Skeletal muscle tissue (tissue), 3 donors: ENCODE measurements at regions not wholly inside any gene's neighbourhood (a gene's known extent, or its start where the extent isn't known, plus 50 kb on each side); places are given as distances from the start of the nearest gene placed in this dataset.
"Not testable (repeated sequence)": the region's sequence is repeated elsewhere in the genome, so short reads cannot be mapped to it uniquely, and the experiment has no call there.

Experiments
- H3K27ac ChIP-seq: one replicate; pipeline ENCODE4 v1.7.0; 2013; ENCODE audit warnings: mild to moderate bottlenecking, low read depth, low read length, inconsistent platforms
- H3K27me3 ChIP-seq, 3 donors: one replicate each; pipeline ENCODE4 v1.7.0; 2013; ENCODE audit warnings: low read length in 3 of 3; ENCODE audit not compliant: control insufficient read depth in 3 of 3, insufficient read depth in 3 of 3
- H3K36me3 ChIP-seq, 3 donors: one replicate each; pipeline ENCODE4 v1.7.0; 2013; ENCODE audit warnings: low read length in 3 of 3; ENCODE audit not compliant: control insufficient read depth in 3 of 3, insufficient read depth in 3 of 3
- H3K4me1 ChIP-seq, 3 donors: one replicate each; pipeline ENCODE4 v1.7.0; 2013; ENCODE audit warnings: low read length in 3 of 3, mild to moderate bottlenecking in 3 of 3; ENCODE audit not compliant: control insufficient read depth in 3 of 3, insufficient read depth in 3 of 3
- H3K4me3 ChIP-seq, 3 donors: one replicate each; pipeline ENCODE4 v1.7.0; 2013; ENCODE audit warnings: low read length in 3 of 3
- H3K9ac ChIP-seq, 3 donors: one replicate each; pipeline ENCODE4 v1.7.0; 2013; ENCODE audit warnings: low read length in 3 of 3, mild to moderate bottlenecking in 3 of 3, moderate library complexity in 2 of 3, low read depth in 1 of 3
- H3K9me3 ChIP-seq, 3 donors: one replicate each; pipeline ENCODE4 v1.7.0; 2013; ENCODE audit warnings: low read length in 3 of 3; ENCODE audit not compliant: control insufficient read depth in 3 of 3
- donor health status: Osteomylitis.

- not testable (repeated sequence) for H3K36me3 ChIP-seq, H3K4me1 ChIP-seq, H3K27me3 ChIP-seq, H3K4me3 ChIP-seq, H3K9ac ChIP-seq, H3K27ac ChIP-seq, H3K9me3 ChIP-seq
Measured at GRCh38 chr7:68195642-68196041, 1199.0 kb downstream of the TYW1 start.

GRCh38 chr7:68200051-68200670 lies 1203.5 kb downstream of the TYW1 start:
- no peak overlapping the region for H3K9ac ChIP-seq
- H3K4me1 ChIP-seq, result no peaks in the 10 kb centered on the region
- H3K27ac ChIP-seq, result no peak overlapping the region
- peaks cover 0 to 4% (median 0%) of the 10 kb centered on the region in 3 donors for H3K9me3 ChIP-seq
- no peaks in the 10 kb centered on the region for H3K27me3 ChIP-seq
- H3K4me3 ChIP-seq, result no peak overlapping the region
- no peaks in the 10 kb centered on the region for H3K36me3 ChIP-seq

- no peak overlapping the region for H3K27ac ChIP-seq
- H3K4me3 ChIP-seq, result no peak overlapping the region
- no peaks in the 10 kb centered on the region for H3K9me3 ChIP-seq
- no peaks in the 10 kb centered on the region for H3K36me3 ChIP-seq
- no peaks in the 10 kb centered on the region for H3K27me3 ChIP-seq
- H3K4me1 ChIP-seq, result peaks cover 0 to 2% (median 0%) of the 10 kb centered on the region in 3 donors
- H3K9ac ChIP-seq, result no peak overlapping the region
Measured at GRCh38 chr7:68203251-68203650, 1206.6 kb downstream of the TYW1 start.

- Histone ChIP-seq H3K4me1 (peaks cover 0 to 2% (median 0%) of the 10 kb centered on the region in 3 donors), H3K9ac (no peak overlapping the region), H3K9me3 (no peaks in the 10 kb centered on the region), H3K4me3 (no peak overlapping the region), H3K36me3 (no peaks in the 10 kb centered on the region), H3K27me3 (no peaks in the 10 kb centered on the region), H3K27ac (no peak overlapping the region)
Measured at GRCh38 chr7:68205826-68206225, 1209.2 kb downstream of the TYW1 start.

- H3K9me3 ChIP-seq, result no peaks in the 10 kb centered on the region
- H3K27me3 ChIP-seq, result no peaks in the 10 kb centered on the region
- peaks cover 0 to 2% (median 0%) of the 10 kb centered on the region in 3 donors for H3K4me1 ChIP-seq
- no peak overlapping the region for H3K27ac ChIP-seq
- no peak overlapping the region for H3K9ac ChIP-seq
- no peak overlapping the region for H3K4me3 ChIP-seq
- H3K36me3 ChIP-seq, result no peaks in the 10 kb centered on the region
Measured at GRCh38 chr7:68206946-68207485, 1210.4 kb downstream of the TYW1 start.

DNA sequence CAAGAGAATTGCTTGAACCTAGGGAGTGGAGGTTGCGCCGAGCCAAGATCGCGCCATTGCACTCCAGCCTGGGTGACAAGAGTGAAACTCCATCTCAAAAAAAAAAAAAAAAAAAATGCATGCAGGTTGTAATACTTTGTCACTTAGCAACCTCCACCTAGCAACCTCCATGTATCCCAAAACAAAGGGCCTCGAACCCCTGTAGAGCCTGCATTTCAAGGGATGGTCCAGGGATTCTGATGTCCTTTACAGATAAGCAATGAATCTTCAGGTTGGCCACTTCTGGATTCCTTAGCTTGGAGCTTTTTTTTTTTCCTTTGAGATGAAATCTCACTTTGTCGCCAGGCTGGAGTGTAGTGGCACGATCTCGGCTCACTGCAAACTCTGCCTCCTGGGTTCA lies 1211.0 kb downstream of the TYW1 start:
- H3K4me3 ChIP-seq, result no peak overlapping the region
- H3K9me3 ChIP-seq, result no peaks in the 10 kb centered on the region
- peaks cover 0 to 2% (median 0%) of the 10 kb centered on the region in 3 donors for H3K4me1 ChIP-seq
- no peaks in the 10 kb centered on the region for H3K27me3 ChIP-seq
- H3K9ac ChIP-seq, result no peak overlapping the region
- H3K27ac ChIP-seq, result no peak overlapping the region
- H3K36me3 ChIP-seq, result no peaks in the 10 kb centered on the region

DNA sequence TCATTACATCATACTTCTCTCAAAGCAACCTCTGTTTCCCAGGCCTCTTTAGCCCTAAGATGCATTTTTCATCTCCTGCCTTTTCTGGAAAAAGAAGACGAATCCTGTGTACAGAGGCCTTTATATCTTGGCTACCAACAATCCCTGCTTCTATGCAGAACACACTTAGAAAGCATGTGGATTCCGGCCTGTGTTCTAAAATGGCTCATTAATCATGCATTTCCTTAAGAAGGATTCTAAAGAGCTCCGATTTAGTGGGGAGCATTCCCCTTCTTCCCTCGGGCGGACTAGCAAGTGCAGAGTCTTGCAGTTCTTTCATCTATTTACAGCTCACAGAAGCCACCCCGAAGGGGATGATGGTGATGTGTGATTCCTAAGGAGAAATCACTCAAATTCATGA lies 1212.9 kb downstream of the TYW1 start:
- Histone ChIP-seq H3K36me3 (no peaks in the 10 kb centered on the region), H3K4me1 (peaks cover 0 to 7% (median 3%) of the 10 kb centered on the region in 3 donors), H3K9ac (no peak overlapping the region), H3K27ac (no peak overlapping the region), H3K9me3 (no peaks in the 10 kb centered on the region), H3K4me3 (no peak overlapping the region), H3K27me3 (no peaks in the 10 kb centered on the region)

- Histone ChIP-seq H3K9ac (no peak overlapping the region), H3K27me3 (no peaks in the 10 kb centered on the region), H3K36me3 (no peaks in the 10 kb centered on the region), H3K9me3 (peaks cover 0 to 2% (median 0%) of the 10 kb centered on the region in 3 donors), H3K4me1 (peaks cover 3 to 7% (median 5%) of the 10 kb centered on the region in 3 donors), H3K27ac (no peak overlapping the region), H3K4me3 (no peak overlapping the region)
Measured at GRCh38 chr7:68213838-68214237, 1217.2 kb downstream of the TYW1 start.

- Histone ChIP-seq H3K9ac (no peak overlapping the region), H3K27ac (no peak overlapping the region), H3K9me3 (peaks cover 0 to 2% (median 0%) of the 10 kb centered on the region in 3 donors), H3K4me1 (peaks cover 3 to 7% (median 5%) of the 10 kb centered on the region in 3 donors), H3K27me3 (no peaks in the 10 kb centered on the region), H3K4me3 (no peak overlapping the region), H3K36me3 (no peaks in the 10 kb centered on the region)
Measured at GRCh38 chr7:68216051-68216450, 1219.4 kb downstream of the TYW1 start.

DNA sequence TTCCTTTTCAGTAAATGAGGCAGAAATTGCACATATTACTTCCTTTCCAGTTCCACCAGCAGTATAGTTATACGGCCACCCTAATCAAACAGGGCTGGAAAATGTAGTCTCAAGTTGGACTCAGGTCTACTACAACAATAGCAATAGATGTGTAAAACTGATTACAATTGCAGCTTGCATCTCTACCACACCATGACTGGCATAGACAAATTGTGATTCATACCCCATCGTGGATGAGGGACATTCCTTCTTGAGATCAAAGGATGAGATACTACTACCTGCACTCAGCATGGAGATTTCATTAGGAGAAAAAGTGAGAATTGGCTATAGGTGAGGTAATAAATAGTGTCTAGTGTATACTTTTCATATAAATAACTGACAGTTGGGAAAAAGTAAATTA lies 1220.8 kb downstream of the TYW1 start:
- Histone ChIP-seq H3K9ac (no peak overlapping the region), H3K36me3 (no peaks in the 10 kb centered on the region), H3K4me1 (peaks cover 3 to 7% (median 5%) of the 10 kb centered on the region in 3 donors), H3K27ac (no peak overlapping the region), H3K4me3 (no peak overlapping the region), H3K9me3 (peaks cover 0 to 2% (median 0%) of the 10 kb centered on the region in 3 donors), H3K27me3 (no peaks in the 10 kb centered on the region)
